Activated CD8-positive, alpha-beta memory T cell treated with anti-CD3 and anti-CD28 coated beads, Interleukin-2, amount 10 ng/mL, durations not matched to agents 7 days and 5 days (primary cell): ENCODE measurements at regions not wholly inside any gene's neighbourhood (a gene's known extent, or its start where the extent isn't known, plus 50 kb on each side); places are given as distances from the start of the nearest gene placed in this dataset.
"Not testable (repeated sequence)": the region's sequence is repeated elsewhere in the genome, so short reads cannot be mapped to it uniquely, and the experiment has no call there.

Experiments
- ATAC-seq: fragments of 150-1000 bp; cut with Tn5 transposase; one replicate; pipeline ENCODE4 v1.10.0; 2021; ENCODE audit warnings: moderate library complexity
- CTCF ChIA-PET: fragments of 350-600 bp; sonication (Branson Sonifier 250); formaldehyde crosslinking; loops from one replicate; lab custom pipeline; 2021; ENCODE audit warnings: antibody characterized with exemption; lab: Charles Lee
- DNase-seq: peaks from one replicate; pipeline ENCODE4 v3.0.0-alpha.2; 2020
- H3K27ac Mint-ChIP-seq: one replicate; pipeline ENCODE4 v1.8.0; 2021; ENCODE audit warnings: mild to moderate bottlenecking, mixed read lengths
- H3K27me3 Mint-ChIP-seq: one replicate; pipeline ENCODE4 v1.8.0; 2021; ENCODE audit warnings: mixed read lengths
- H3K36me3 Mint-ChIP-seq: one replicate; pipeline ENCODE4 v1.8.0; 2021; ENCODE audit warnings: mild to moderate bottlenecking, mixed read lengths
- H3K4me1 Mint-ChIP-seq: one replicate; pipeline ENCODE4 v1.8.0; 2021; ENCODE audit warnings: mixed read lengths
- H3K4me3 Mint-ChIP-seq: one replicate; pipeline ENCODE4 v1.8.0; 2021; ENCODE audit warnings: mild to moderate bottlenecking, moderate library complexity, mixed read lengths
- H3K9me3 Mint-ChIP-seq: one replicate; pipeline ENCODE4 v1.8.0; 2022; ENCODE audit warnings: low read depth, mixed read lengths

- Mint-ChIP-seq H3K36me3 (no peaks in the 10 kb centered on the region), H3K27ac (no peak overlapping the region), H3K4me3 (no peak overlapping the region), H3K4me1 (no peaks in the 10 kb centered on the region), H3K27me3 (no peaks in the 10 kb centered on the region), H3K9me3 (peaks cover 16% of the 10 kb centered on the region)
- CTCF ChIA-PET: no interaction called here
- ATAC-seq (no peak), DNase-seq (no peak)
Measured at GRCh38 chr6:67558985-67559384, 1076.1 kb upstream of the ADGRB3 start.

GRCh38 chr6:67544851-67545452 is 1090.1 kb upstream of the ADGRB3 start:
- H3K27me3 Mint-ChIP-seq: no peaks in the 10 kb centered on the region
- no peak overlapping the region for H3K27ac Mint-ChIP-seq
- H3K9me3 Mint-ChIP-seq: peaks cover 15% of the 10 kb centered on the region
- H3K4me1 Mint-ChIP-seq: no peaks in the 10 kb centered on the region
- no peaks in the 10 kb centered on the region for H3K36me3 Mint-ChIP-seq
- DNase-seq: no peak
- ATAC-seq: no peak
- H3K4me3 Mint-ChIP-seq: no peak overlapping the region
- CTCF ChIA-PET: no interaction called here

GRCh38 chr6:67541586-67541985 is 1093.5 kb upstream of the ADGRB3 start:
- Mint-ChIP-seq H3K27me3 (no peaks in the 10 kb centered on the region), H3K4me1 (no peaks in the 10 kb centered on the region), H3K9me3 (peaks cover 13% of the 10 kb centered on the region), H3K4me3 (no peak overlapping the region), H3K36me3 (no peaks in the 10 kb centered on the region), H3K27ac (no peak overlapping the region)
- no peak for ATAC-seq
- CTCF ChIA-PET: no interaction called here
- DNase-seq: no peak

DNA sequence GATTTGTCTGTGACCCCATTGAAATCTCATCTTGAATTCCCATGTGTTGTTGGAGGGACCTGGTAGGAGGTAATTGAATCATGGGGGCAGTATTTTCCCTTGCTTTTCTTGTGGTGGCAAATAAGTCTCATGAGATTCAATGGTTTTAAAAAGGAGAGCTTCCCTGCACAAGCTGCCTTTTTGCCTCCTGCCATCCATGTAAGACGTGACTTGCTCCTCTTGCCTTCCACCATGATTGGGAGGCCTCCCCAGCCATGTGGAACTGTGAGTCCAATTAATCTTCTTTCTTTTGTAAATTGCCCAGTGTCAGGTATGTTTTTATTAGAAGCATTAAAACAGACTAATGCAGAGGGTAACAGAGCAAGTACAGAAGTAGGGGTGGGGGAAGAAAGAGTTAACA is 1097.0 kb upstream of the ADGRB3 start:
- no peak for ATAC-seq
- no peaks in the 10 kb centered on the region for H3K27me3 Mint-ChIP-seq

GRCh38 chr6:67535946-67536345 is 1099.1 kb upstream of the ADGRB3 start:
- H3K27me3 Mint-ChIP-seq: no peaks in the 10 kb centered on the region
- H3K4me1 Mint-ChIP-seq: no peaks in the 10 kb centered on the region
- H3K9me3 Mint-ChIP-seq: no peaks in the 10 kb centered on the region
- CTCF ChIA-PET: no interaction called here
- H3K36me3 Mint-ChIP-seq: no peaks in the 10 kb centered on the region
- no peak overlapping the region for H3K4me3 Mint-ChIP-seq
- DNase-seq (no peak), ATAC-seq (no peak)
- H3K27ac Mint-ChIP-seq: no peak overlapping the region

More for the DNA sequence above, 1097.0 kb upstream of the ADGRB3 start:
- H3K9me3 Mint-ChIP-seq: peaks cover 7% of the 10 kb centered on the region
- no peaks in the 10 kb centered on the region for H3K4me1 Mint-ChIP-seq
- CTCF ChIA-PET: no interaction called here
- H3K36me3 Mint-ChIP-seq: no peaks in the 10 kb centered on the region
- no peak overlapping the region for H3K27ac Mint-ChIP-seq
- no peak overlapping the region for H3K4me3 Mint-ChIP-seq
- DNase-seq: no peak

- Mint-ChIP-seq H3K27ac (no peak overlapping the region), H3K27me3 (no peaks in the 10 kb centered on the region), H3K4me3 (no peak overlapping the region), H3K36me3 (no peaks in the 10 kb centered on the region), H3K9me3 (peaks cover 2% of the 10 kb centered on the region), H3K4me1 (no peaks in the 10 kb centered on the region)
- no peak for ATAC-seq
- CTCF ChIA-PET: no interaction called here
- DNase-seq: no peak
Measured at GRCh38 chr6:67506352-67506751, 1128.7 kb upstream of the ADGRB3 start.

- Mint-ChIP-seq H3K4me3 (no peak overlapping the region), H3K36me3 (no peaks in the 10 kb centered on the region), H3K4me1 (no peaks in the 10 kb centered on the region), H3K27ac (no peak overlapping the region), H3K27me3 (no peaks in the 10 kb centered on the region), H3K9me3 (peaks cover 2% of the 10 kb centered on the region)
- DNase-seq (no peak), ATAC-seq (no peak)
- CTCF ChIA-PET: no interaction called here
Measured at GRCh38 chr6:67501755-67502154, 1133.3 kb upstream of the ADGRB3 start.

GRCh38 chr6:67497749-67498148 is 1137.3 kb upstream of the ADGRB3 start:
- CTCF ChIA-PET: no interaction called here
- Mint-ChIP-seq H3K9me3 (peaks cover 8% of the 10 kb centered on the region), H3K27me3 (no peaks in the 10 kb centered on the region), H3K4me3 (no peak overlapping the region), H3K4me1 (no peaks in the 10 kb centered on the region), H3K36me3 (no peaks in the 10 kb centered on the region), H3K27ac (no peak overlapping the region)
- no peak for ATAC-seq
- no peak for DNase-seq

DNA sequence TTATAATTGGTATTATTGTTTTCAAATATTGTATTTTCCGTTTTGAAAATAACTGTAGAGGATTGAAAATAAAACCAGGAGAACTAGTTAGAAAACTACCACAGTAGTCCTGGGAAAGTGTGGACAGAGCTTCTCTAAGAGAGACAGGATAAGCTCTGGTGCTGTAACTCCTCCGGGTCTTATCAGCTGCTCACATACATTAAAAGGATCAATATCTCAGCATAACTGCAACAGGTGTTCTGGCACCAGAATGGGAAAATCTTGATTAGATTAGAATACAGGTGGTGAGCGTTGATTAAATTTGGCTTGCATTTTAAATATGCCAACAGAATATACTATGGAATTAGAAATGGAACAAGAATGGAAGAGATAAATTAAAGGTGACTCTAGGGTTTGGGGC is 1138.9 kb upstream of the ADGRB3 start:
- Mint-ChIP-seq H3K36me3 (no peaks in the 10 kb centered on the region), H3K4me1 (no peaks in the 10 kb centered on the region), H3K27me3 (no peaks in the 10 kb centered on the region), H3K27ac (no peak overlapping the region), H3K4me3 (no peak overlapping the region), H3K9me3 (peaks cover 13% of the 10 kb centered on the region)
- ATAC-seq (no peak), DNase-seq (no peak)
- CTCF ChIA-PET: no interaction called here

DNA sequence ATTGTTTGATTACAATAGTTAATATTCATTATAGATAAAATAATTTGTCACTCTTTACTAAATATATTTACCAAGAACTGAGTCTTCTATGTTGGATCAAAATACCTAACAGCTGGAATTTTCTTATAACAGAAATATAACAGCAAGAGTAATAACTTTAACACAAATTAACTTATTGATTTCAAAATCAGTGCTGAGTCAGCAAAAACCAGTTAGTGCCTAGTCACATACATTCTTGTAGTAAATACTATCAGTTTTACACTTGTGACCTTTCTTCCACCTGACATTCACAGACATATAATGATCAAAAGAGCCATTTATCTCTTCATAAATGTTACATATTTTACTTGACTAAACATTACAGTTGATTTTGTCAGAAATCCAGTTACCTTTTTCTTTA is 1141.4 kb upstream of the ADGRB3 start:
- no peaks in the 10 kb centered on the region for H3K4me1 Mint-ChIP-seq
- H3K27ac Mint-ChIP-seq: no peak overlapping the region
- H3K4me3 Mint-ChIP-seq: no peak overlapping the region
- CTCF ChIA-PET: no interaction called here
- H3K36me3 Mint-ChIP-seq: no peaks in the 10 kb centered on the region
- H3K9me3 Mint-ChIP-seq: peaks cover 21% of the 10 kb centered on the region
- DNase-seq: no peak
- no peak for ATAC-seq
- H3K27me3 Mint-ChIP-seq: no peaks in the 10 kb centered on the region

GRCh38 chr6:67475700-67476099 is 1159.4 kb upstream of the ADGRB3 start:
- ATAC-seq (no peak), DNase-seq (no peak)
- Mint-ChIP-seq H3K27ac (no peak overlapping the region), H3K27me3 (no peaks in the 10 kb centered on the region), H3K4me3 (no peak overlapping the region), H3K36me3 (no peaks in the 10 kb centered on the region), H3K9me3 (peaks cover 2% of the 10 kb centered on the region), H3K4me1 (no peaks in the 10 kb centered on the region)
- CTCF ChIA-PET: no interaction called here

- Mint-ChIP-seq H3K9me3 (peaks cover 10% of the 10 kb centered on the region), H3K4me1 (no peaks in the 10 kb centered on the region), H3K27ac (no peak overlapping the region), H3K4me3 (no peak overlapping the region), H3K27me3 (no peaks in the 10 kb centered on the region), H3K36me3 (no peaks in the 10 kb centered on the region)
- DNase-seq: no peak
- ATAC-seq: no peak
- CTCF ChIA-PET: no interaction called here
Measured at GRCh38 chr6:67467341-67467740, 1167.7 kb upstream of the ADGRB3 start.

GRCh38 chr6:67462725-67463124 is 1172.4 kb upstream of the ADGRB3 start:
- ATAC-seq, H3K27me3 Mint-ChIP-seq, CTCF ChIA-PET, H3K4me3 Mint-ChIP-seq, DNase-seq, H3K27ac Mint-ChIP-seq, H3K36me3 Mint-ChIP-seq, H3K4me1 Mint-ChIP-seq: not testable (repeated sequence)
- H3K9me3 Mint-ChIP-seq: peaks cover 14% of the 10 kb centered on the region

GRCh38 chr6:67459556-67459955 is 1175.5 kb upstream of the ADGRB3 start:
- Mint-ChIP-seq H3K4me3 (no peak overlapping the region), H3K27me3 (no peaks in the 10 kb centered on the region), H3K4me1 (no peaks in the 10 kb centered on the region), H3K36me3 (no peaks in the 10 kb centered on the region), H3K9me3 (peaks cover 11% of the 10 kb centered on the region), H3K27ac (no peak overlapping the region)
- DNase-seq (no peak), ATAC-seq (no peak)
- CTCF ChIA-PET: no interaction called here

- H3K9me3 Mint-ChIP-seq: peaks cover 11% of the 10 kb centered on the region
- H3K27me3 Mint-ChIP-seq: no peaks in the 10 kb centered on the region
- CTCF ChIA-PET: no interaction called here
- H3K27ac Mint-ChIP-seq: no peak overlapping the region
- DNase-seq: no peak
- H3K36me3 Mint-ChIP-seq: no peaks in the 10 kb centered on the region
- H3K4me1 Mint-ChIP-seq: no peaks in the 10 kb centered on the region
- H3K4me3 Mint-ChIP-seq: no peak overlapping the region
- no peak for ATAC-seq
Measured at GRCh38 chr6:67458265-67458664, 1176.8 kb upstream of the ADGRB3 start.
